AG09319 (cell line): ENCODE measurements at regions not wholly inside any gene's neighbourhood (a gene's known extent, or its start where the extent isn't known, plus 50 kb on each side); places are given as distances from the start of the nearest gene placed in this dataset.
"Not testable (repeated sequence)": the region's sequence is repeated elsewhere in the genome, so short reads cannot be mapped to it uniquely, and the experiment has no call there.

Experiments used
- DNase-seq: peaks from one replicate; pipeline ENCODE4 v3.0.0-alpha.2; 2010; ENCODE audit warnings: low read depth; ENCODE audit errors: extremely low read depth
- CTCF ChIP-seq: IDR thresholded peaks from 2 replicates; pipeline ENCODE4 v1.5.1; 2011; ENCODE audit warnings: low read depth, mild to moderate bottlenecking, inconsistent platforms, low read length, moderate library complexity

- no peak for TF ChIP-seq CTCF
These were observed 183.0 kb downstream of the CETN3 start for GRCh38 chr5:90226433-90227099.

GRCh38 chr5:90224342-90224741 lies 185.2 kb downstream of the CETN3 start:
- no peak for DNase-seq
- TF ChIP-seq CTCF = no peak

More at GRCh38 chr5:90226433-90227099, 183.0 kb downstream of the CETN3 start:
- DNase-seq = no peak

GRCh38 chr5:90223756-90224155 lies 185.8 kb downstream of the CETN3 start:
- DNase-seq = no peak
- no peak for TF ChIP-seq CTCF

GRCh38 chr5:90221951-90222350 lies 187.6 kb downstream of the CETN3 start:
- TF ChIP-seq CTCF = no peak
- DNase-seq = no peak

- TF ChIP-seq CTCF = no peak
These were observed 189.0 kb downstream of the CETN3 start for GRCh38 chr5:90220554-90220953.

GRCh38 chr5:90214991-90215390 lies 194.6 kb downstream of the CETN3 start:
- no peak for DNase-seq
- no peak for TF ChIP-seq CTCF

More at GRCh38 chr5:90220554-90220953, 189.0 kb downstream of the CETN3 start:
- no peak for DNase-seq

GRCh38 chr5:90208323-90208722 lies 201.2 kb downstream of the CETN3 start:
- DNase-seq = not testable (repeated sequence)

GRCh38 chr5:90201923-90202322 lies 207.6 kb downstream of the CETN3 start:
- TF ChIP-seq CTCF = no peak
- no peak for DNase-seq
